PC-9 (cell line): ENCODE measurements at regions not wholly inside any gene's neighbourhood (a gene's known extent, or its start where the extent isn't known, plus 50 kb on each side); places are given as distances from the start of the nearest gene placed in this dataset.

Source experiments
- CTCF ChIP-seq: fragments of 200-600 bp; sonication (generic); conservative IDR thresholded peaks from 2 replicates; pipeline ENCODE4 v1.6.1; 2017; ENCODE audit warnings: mixed run types, antibody characterized with exemption, mild to moderate bottlenecking, moderate library complexity
- EZH2 ChIP-seq: fragments of 200-600 bp; sonication (generic); IDR thresholded peaks from 2 replicates; pipeline ENCODE4 v1.8.0; 2017; ENCODE audit warnings: antibody characterized with exemption, low read depth

DNA sequence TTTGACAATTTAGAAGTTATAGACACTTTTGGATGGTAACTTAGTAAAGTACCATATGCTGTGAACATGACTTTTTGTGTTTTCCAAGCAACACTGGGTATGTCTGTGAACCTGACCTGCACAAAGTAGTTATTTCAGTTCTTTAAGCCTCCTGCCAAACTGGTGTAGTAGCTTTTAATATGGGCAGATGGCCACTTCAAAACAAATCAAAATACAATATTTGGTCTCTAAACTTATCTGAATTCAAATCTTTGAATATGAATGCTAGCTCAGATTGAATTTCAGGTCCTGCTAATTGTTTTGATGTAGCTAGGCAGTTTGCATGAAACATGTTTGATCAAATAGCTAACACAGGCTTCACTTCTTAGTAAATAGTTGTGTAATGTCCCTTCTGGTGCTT is 1176.7 kb upstream of the CDH9 start:
- no peak for TF ChIP-seq CTCF
- no peak for TF ChIP-seq EZH2
